CD4-positive, alpha-beta T cell treated with Interleukin-4 for 4 hours (primary cell): ENCODE measurements at regions not wholly inside any gene's neighbourhood (a gene's known extent, or its start where the extent isn't known, plus 50 kb on each side); places are given as distances from the start of the nearest gene placed in this dataset.

Source experiments
- DNase-seq: peaks from one replicate; pipeline ENCODE4 v3.0.0-alpha.2; 2020

DNA sequence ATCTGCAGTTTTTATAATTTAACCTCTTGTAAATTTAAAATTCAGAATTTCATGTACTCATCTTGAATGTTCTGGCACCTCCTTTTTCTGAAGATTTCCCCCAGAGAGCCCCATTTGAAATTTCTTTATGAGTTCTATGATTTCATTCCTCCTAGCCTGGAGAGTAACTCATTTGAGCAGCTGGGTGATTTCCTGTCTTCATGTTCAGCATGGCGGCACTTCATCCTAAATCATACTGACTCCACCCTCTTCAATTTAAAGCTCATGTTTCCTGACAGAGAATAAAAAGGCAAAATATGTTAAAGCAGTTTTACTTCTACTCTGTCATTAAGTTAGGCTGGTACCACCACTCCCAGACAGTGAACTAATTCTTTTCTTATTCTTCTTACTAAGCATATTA, 250.9 kb upstream of the POU3F2 start:
- no peak for DNase-seq

GRCh38 chr6:98586163-98586562, 248.2 kb upstream of the POU3F2 start:
- no peak for DNase-seq

DNA sequence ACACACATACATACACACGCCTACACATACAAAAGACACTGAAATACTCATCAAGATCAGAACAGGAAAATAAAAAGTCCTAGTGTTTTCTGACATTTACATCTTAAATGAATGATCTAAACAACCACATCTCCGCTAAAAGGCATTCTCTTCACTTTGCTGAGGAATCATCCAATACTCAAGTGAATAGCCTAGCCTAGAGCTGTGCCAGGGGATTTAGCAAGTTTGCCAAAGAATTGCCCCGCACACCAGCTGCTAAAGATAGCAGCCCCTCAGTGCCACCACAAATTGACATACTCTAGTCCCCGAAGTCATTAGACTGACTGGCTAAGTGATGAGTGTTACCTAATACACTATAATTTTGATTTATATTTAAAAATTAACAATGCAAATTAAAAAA, 246.8 kb upstream of the POU3F2 start:
- DNase-seq = no peak

GRCh38 chr6:98589536-98589935, 244.8 kb upstream of the POU3F2 start:
- no peak for DNase-seq

GRCh38 chr6:98590136-98590681, 244.2 kb upstream of the POU3F2 start:
- no peak for DNase-seq

GRCh38 chr6:98590997-98591396, 243.4 kb upstream of the POU3F2 start:
- no peak for DNase-seq

DNA sequence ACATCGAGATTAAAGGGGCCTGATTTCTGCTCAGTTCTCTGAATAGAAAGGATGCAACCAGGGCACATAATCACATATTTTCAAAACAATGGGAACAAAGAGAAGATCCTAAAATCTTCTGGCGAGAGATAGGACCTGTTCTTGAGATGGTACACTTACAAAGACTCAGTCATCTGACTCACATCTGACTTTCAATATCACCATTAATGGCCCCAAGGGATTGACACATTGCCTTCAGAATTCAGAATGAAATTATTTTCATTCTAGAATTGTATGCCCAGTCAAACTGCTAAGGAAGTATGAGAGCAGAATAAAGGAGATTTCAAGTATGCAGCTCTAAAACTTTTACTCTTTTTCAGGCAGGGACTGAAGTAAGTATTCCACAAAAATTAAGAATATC, 240.7 kb upstream of the POU3F2 start:
- DNase-seq = no peak

DNA sequence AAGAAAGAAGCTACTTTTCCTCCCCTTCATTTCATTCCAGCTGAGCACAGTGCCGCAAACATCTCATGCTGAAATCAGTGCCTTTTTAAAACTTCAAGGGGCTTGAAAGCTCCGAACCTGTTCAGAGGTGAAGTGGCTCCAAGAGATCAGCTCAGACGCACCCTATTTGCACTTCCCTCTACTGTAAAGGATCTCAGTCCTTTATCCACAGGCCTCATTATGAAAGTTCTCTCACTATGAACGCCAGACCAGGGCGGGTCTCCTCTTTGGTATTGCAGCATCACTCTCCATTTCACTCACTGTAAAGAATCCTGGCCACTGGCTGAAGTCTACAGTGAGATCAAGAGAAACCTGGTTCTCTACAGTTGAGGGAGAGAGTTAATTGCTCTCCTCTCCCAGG, 232.7 kb upstream of the POU3F2 start:
- DNase-seq = no peak

- DNase-seq = no peak
Observed at GRCh38 chr6:98605705-98606104, 228.7 kb upstream of the POU3F2 start.

DNA sequence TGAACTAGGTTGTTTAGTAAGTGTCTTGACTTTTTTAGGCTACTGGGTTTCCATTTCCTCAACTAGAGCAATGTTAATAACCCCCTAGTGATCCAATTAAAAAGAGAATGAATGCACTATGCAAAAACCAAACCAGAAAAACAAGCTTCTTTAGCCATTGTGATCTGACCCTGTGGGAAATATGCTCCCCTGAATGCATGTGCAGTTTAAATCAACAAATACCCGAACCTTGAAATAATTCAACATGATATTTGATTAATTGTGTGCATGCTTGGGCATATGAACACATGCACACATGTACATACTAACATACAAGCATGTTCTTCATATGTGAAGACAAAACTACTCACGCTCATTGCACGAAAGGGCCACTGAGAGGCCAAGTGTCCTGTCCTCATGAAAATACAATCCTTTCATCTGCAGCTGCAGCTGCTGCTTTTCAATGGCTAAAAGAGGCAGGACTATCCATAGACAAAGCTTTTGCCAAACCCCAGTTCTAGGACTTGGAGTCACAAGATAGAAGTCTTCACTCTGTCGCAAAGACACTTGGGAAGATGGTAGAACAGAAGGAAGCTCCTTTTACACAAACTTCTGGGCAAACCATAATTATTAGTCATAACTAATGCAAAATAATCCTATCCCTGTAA, 207.1 kb upstream of the POU3F2 start:
- DNase-seq = no peak

DNA sequence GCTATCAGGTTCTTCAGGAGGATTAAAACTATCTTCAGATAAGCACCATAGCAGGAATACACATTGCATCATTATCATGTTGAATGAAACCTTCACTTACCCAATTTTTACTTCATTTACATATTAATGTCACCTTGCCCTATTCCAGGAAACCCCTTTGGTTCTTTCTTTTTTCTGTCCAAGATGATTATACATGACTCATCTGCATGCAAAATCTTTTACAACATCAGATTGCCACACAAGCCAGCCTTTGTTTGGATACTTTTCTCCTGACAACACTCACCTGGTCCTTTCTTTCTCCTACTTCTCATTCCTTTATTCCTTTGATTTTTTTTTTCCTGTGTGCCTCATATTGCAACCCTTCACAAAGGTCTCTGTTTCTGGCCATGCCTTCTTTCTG, 200.5 kb upstream of the POU3F2 start:
- no peak for DNase-seq

DNA sequence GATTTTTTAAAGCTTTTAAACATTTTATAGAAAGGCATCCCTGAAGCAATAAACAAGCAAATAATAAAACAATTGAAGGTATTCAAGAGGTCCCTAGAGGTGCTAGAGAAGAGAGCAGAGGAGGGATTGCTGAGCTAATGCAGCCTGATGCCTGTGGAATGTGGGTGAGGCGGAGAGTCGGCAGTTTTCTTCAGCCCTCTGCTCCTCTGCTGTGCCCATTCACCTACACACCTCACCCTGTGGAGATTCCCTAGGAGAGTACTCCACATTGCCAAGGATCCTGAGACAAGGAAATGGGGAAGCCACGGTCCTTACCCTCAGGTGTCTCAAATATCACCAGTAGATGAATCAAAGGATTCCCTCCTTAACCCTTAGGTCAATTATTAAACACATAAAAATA, 199.8 kb upstream of the POU3F2 start:
- no peak for DNase-seq

- DNase-seq = no peak
Observed at GRCh38 chr6:98635191-98635590, 199.2 kb upstream of the POU3F2 start.

- no peak for DNase-seq
Observed at GRCh38 chr6:98636941-98637340, 197.4 kb upstream of the POU3F2 start.

DNA sequence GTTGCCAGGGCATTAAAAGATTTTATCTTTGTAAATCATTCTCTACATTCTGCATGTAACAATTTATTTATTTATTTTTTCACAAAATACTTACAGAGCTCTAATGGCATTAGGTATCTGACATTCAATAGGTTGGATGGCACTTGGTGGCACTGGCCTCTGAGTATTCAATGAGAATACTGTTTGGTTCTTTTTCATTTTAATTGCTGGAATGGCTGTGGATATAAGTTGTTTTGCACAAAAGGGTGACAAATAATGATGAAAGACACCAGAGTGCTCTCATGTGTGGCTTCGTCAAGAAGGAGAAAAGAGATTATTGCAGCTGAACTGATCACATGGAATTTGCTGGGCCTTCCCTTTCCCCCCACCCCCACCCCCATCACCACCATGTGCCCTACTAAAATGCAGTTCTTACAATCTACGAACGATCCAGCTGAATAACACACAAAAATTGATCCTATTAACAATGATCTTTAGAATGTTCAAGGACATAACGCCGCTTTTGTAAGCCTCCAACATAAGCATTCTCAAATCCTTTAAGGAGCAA, 195.2 kb upstream of the POU3F2 start:
- no peak for DNase-seq

GRCh38 chr6:98640366-98640765, 194.0 kb upstream of the POU3F2 start:
- no peak for DNase-seq

- no peak for DNase-seq
Observed at GRCh38 chr6:98641949-98642719, 192.2 kb upstream of the POU3F2 start.

- DNase-seq = no peak
Observed at GRCh38 chr6:98644063-98644462, 190.3 kb upstream of the POU3F2 start.

GRCh38 chr6:98648211-98648914, 186.0 kb upstream of the POU3F2 start:
- no peak for DNase-seq

DNA sequence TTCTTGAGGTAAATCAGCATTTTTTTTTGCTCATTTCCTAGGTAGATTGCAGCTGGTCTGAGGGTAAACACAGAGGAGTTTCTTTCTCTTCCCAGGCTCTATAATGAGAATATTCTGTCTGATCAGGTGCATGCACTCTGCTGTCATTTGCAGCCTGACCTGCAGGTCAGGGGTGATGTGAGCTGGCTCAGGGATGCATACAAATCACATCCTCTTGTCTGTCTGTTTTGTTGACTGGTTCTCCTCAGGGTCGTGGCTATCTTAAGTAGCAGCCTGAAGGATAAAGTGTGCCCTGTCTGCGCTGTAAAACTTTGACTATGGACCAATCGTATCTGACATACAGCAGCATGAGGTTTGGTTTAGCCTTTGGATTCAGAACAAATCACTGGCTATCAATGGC, 183.4 kb upstream of the POU3F2 start:
- DNase-seq = no peak

GRCh38 chr6:98653179-98653578, 181.2 kb upstream of the POU3F2 start:
- no peak for DNase-seq

DNA sequence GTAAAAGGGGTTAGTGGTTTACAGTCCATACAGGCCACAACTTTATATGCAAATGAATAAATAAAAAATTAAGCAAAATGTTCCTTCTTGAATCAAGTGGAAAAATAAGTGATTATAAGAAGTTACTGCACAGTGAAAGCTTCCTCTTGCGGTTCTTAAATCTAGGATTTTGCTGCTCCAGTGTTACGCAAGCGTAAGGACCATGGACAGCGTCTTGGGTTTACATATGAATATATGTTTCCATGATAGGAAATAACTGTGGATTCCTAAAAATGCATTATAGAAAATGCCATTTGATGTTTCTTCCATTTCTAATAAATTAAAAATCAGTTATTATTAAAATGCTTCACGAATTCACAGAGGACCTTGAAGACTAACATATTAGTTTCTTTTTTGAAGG, 176.6 kb upstream of the POU3F2 start:
- DNase-seq = no peak

- no peak for DNase-seq
Observed at GRCh38 chr6:98669371-98669770, 165.0 kb upstream of the POU3F2 start.
